ENCODE measurements at regions not wholly inside any gene's neighbourhood (a gene's known extent, or its start where the extent isn't known, plus 50 kb on each side); places are given as distances from the start of the nearest gene placed in this dataset.

DNA sequence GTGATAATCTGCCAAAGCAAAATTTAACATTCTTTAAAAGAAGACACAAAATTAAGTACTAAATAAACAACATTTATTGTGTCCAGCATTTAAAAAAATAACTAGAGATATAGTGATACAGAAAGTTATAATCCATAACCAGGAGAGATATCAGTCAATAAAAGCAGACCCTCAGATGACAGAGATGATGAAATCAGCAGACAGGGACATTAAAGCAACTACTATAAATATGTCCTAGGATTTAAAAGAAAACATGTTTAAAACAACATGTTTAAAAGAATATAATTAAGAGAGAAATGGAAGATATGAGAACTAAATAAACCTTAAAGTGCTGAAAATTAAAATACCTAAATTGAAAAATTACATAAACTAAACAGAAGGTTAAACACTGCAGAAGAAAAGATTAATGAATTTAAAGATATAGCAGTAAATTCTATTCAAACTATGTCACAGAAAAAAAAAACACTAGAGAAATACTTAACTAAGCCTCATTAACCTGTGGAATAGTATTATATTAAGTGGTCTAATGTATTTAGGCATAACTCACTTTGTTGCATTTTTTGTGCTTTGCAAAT is 261.2 kb upstream of the NR5A2 start:
- no peak for DNase-seq

- no peak for DNase-seq
These were observed 259.8 kb upstream of the NR5A2 start for GRCh38 chr1:199767700-199768099.

DNA sequence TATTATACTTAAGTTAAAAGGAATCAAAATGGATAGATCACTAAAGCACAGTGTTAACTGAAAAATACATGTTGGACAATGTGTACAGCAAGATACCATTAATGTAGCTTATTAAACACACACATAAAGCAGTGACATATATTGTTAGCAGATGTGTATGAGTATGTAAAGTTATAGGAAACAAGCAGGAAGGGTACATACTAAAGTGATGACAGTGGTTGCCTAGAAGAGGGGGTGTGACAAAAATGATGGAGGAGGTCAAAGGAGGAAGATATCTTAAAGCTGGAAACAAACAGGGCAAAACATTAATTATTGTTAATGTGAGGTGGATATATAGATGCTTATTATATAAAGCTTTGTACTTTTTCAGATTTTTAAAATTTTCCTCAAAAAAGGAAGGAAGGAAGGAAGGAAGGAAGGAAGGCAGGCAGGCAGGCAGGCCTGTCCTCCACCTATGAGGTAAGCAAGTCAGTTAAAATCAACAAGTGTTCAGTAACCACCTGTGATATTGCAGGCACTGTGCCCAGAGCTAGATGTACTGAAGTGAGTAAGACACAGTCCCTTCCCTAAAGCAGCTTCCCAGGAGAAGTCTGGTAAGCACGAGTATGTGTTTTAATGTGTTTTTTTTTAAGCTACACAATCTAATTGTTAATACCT is 252.9 kb upstream of the NR5A2 start:
- DNase-seq, result no peak

GRCh38 chr1:199776768-199777497 is 250.6 kb upstream of the NR5A2 start:
- DNase-seq, result no peak

DNA sequence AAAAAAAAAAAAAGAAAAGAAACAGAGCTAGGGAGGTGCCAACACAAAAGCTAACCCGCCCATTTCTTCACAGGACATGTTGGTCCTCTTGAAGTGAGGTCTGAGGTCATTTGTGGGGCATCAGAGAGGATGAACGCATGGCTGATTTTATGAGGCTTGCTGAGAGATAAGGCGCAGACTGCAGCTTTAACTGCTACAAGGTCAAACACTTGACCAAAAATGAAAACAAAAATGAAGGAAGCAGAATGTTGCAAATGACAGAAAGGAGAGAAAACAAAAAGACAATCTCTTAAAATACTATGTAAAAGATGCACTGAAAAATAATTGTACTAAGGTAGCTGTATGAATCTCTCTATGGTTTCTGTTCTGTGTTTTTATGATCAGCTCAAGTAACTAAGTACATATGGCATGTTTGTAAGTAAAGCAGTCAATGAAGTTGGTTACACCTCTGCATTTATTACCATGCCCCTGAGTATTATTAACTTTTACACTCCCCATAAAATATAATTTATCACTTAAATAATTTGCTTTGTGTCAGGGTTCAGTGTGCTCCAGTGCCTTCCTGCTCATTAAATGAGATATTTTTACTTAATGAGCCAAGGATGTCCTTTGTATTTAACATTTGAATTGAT is 249.1 kb upstream of the NR5A2 start:
- DNase-seq, result no peak

- DNase-seq, result no peak
These were observed 247.4 kb upstream of the NR5A2 start for GRCh38 chr1:199780091-199780490.

DNA sequence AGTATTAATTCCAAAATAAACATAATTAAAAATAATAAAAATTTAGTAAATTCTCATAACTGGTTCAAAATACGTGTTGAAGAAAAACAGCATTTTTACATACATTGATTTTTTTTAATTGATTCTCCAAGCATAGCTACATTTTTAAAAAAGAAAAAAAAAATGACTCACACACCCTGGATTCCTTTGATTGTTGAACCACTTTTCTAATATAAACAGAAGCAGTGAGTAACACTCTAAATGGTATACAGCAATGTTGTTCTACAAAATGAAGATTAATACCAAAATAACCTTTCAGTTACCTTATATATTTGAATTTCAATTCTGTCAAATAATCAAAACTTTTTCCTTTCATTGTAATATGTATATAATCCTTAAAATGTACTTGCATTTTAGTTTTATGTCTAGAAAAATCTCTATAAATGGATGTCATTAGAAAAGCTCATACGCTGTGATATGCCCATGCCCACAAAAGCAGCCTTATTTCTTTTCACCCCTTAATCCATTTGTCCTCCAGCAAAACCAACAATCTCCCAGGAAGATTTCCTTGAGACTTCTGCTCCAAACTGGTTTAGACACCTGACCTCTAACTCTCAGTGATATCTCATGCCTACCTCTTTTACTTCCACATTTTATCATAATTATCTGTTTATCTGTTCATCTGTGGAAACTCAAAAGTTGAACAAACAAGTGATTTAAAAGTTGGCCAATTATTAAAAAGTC is 246.4 kb upstream of the NR5A2 start:
- no peak for DNase-seq

GRCh38 chr1:199784138-199784895 is 243.2 kb upstream of the NR5A2 start:
- no peak for DNase-seq

GRCh38 chr1:199786695-199787094 is 240.8 kb upstream of the NR5A2 start:
- no peak for DNase-seq

GRCh38 chr1:199789141-199789540 is 238.4 kb upstream of the NR5A2 start:
- DNase-seq, result no peak

DNA sequence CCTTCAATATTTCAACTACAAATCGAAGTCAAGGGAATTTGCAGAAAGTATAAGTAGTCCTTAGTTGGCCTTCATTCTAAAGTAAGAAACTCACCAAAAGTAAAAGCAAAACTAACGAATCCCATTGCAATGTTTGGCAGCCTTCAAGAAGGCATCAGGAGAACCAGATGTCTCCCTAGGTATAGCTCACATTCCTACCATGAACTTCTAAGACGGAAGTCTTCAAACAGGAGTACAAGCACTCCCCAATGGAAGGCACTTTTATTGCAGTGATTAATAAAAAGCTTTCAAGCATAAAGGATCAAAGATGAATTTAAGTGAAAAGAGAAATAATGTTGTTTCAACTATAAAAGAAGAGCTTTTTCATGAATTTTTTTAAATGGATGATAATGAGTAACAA is 236.0 kb upstream of the NR5A2 start:
- no peak for DNase-seq

- DNase-seq, result no peak
These were observed 234.6 kb upstream of the NR5A2 start for GRCh38 chr1:199792874-199793273.

- DNase-seq, result no peak
These were observed 233.2 kb upstream of the NR5A2 start for GRCh38 chr1:199794105-199794863.

GRCh38 chr1:199799116-199799515 is 228.4 kb upstream of the NR5A2 start:
- no peak for DNase-seq

DNA sequence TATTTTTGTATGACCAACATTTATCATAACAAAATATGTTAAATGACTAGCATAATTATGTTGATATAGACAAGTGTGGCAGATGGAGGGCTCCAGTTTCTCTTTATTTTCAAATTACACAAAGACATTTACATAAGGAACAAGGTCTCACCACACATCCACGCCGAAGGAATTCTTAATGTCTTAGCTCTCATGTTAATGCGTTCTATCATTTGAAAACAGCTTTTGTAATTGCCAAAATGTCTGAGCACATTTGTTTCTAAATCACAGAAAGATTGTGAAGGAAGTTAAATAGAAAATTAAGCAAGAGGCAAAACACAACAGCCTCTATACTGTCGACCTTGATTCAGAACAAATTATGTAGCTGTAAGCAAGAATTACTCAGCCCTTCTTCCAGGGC is 223.0 kb upstream of the NR5A2 start:
- no peak for DNase-seq

DNA sequence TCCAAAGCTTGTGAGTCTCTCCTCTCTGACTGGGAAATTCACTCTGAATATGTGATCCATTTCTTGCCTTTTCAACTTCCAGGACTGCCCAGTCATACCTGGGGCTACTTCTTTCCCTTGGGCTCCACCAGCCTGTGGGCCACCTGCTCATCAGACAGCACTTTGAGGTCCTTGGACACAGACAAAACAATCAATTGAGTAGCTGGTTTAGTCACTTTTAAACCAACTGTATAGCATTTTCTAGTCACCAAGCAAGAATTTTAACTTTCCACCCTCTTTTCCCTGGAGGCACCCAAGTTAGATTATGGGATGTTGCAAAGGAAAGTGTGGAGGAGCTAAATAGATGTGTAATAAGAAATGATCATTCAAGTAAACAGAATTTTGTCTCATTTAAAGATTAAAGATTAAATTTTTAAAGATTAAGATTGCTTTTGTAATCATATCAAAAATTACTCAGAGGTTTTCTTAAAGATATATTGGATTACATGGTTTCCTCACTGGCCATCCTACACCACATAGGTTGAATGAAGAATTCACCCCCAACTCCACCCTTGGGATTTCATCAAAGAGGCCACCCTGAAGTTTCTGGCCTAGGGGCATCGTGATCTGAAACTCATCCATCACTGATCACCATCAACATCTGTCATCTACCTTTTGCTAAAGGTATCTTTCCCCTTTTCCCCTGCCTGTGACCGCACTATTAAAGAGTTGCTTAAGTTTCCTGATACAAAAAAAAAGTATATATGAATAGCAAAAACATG is 219.2 kb upstream of the NR5A2 start:
- DNase-seq, result no peak

DNA sequence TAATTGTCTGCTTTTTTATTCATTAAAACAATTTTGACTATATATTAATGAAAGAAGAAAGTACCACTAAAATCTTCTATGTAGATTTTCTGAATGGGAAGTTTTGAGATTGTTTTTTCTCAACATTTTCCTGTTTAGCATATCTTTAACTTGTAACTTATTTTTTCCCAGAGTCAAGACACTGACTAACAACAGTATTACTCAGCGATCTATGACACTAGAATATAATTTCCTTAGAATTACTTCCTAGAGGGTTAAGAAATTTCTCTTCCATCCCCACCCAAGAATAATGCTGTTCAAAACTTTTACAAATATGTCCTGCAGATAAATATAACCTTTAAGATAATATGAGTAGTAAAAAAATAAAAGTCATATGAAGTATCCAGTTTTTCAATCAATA is 218.2 kb upstream of the NR5A2 start:
- no peak for DNase-seq

DNA sequence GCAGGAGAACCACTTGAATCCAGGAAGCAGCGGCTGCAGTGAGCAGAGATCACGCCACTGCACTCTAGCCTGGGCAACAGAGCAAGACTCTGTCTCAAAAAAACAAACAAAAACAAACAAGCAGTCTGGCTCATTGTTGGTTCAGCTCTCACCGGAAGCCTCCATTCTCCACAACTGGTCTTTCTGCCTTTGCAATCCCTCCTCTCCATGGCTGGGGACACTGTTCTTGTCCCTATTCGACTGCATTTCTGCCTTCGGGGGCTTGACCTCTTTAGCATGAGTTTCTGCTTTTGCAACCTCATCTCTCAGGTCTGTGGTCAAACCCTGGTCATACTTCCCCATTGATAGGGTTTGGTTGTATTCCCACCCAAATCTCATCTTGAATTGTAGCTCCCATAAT is 216.3 kb upstream of the NR5A2 start:
- DNase-seq, result no peak

GRCh38 chr1:199813198-199813597 is 214.3 kb upstream of the NR5A2 start:
- no peak for DNase-seq

GRCh38 chr1:199815947-199816346 is 211.6 kb upstream of the NR5A2 start:
- DNase-seq, result no peak

GRCh38 chr1:199817266-199817665 is 210.2 kb upstream of the NR5A2 start:
- no peak for DNase-seq

All from NCI-H1048 (cell line).